ENCODE measurements at regions not wholly inside any gene's neighbourhood (a gene's known extent, or its start where the extent isn't known, plus 50 kb on each side); places are given as distances from the start of the nearest gene placed in this dataset.

GRCh38 chr6:68087399-68088133 is 547.5 kb upstream of the ADGRB3 start:
- TF ChIP-seq POLR2AphosphoS5 (IDR thresholded peaks at IDR 0.05; ENCODE audit: insufficient read depth in 1 of 2, low read depth in 1 of 2) (no peak), CTCF (IDR thresholded peaks at IDR 0.05) (no peak)

Measured in vagina (tissue), 2 donors.